ENCODE measurements at regions not wholly inside any gene's neighbourhood (a gene's known extent, or its start where the extent isn't known, plus 50 kb on each side); places are given as distances from the start of the nearest gene placed in this dataset.

DNA sequence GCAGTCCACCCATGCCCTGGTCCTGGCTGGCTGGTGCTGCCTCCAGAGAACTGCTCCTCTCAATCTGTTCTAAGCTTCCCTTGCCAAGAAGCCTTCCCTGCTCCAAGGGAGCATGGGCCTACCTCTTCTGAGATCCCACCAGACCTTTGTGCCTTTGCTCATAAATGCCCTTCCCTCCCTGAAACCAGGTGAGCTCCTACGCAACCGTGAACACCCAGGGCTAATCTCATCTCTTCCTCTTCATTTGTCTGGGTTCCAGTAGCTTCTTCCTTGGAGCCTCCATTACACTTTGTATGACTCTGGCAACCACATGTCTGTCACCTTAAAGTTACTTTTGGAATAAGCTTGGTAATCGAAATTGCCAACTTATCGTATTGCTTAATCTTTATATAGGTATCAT is 270.6 kb downstream of the PBX3 start:
- Histone ChIP-seq H4K20me1 (ENCODE audit: insufficient read depth, low read length) (no peaks in the 10 kb centered on the region), H3K27me3 (ENCODE audit: control insufficient read depth in 2 of 2, insufficient read depth in 2 of 2, low read length in 2 of 2) (no peaks in the 10 kb centered on the region), H3K36me3 (replicated peaks in 1 of 2; ENCODE audit: control insufficient read depth in 1 of 2, insufficient read depth in 2 of 2, low read length in 2 of 2) (no peaks in the 10 kb centered on the region), H3K4me3 (replicated peaks in 1 of 3; ENCODE audit: low read depth in 2 of 3, low read length in 3 of 3) (no peak overlapping the region), H3K27ac (ENCODE audit: low read depth in 1 of 2, low read length in 2 of 2) (no peak overlapping the region), H3K9me3 (replicated peaks in 1 of 2; ENCODE audit: control insufficient read depth in 1 of 2, insufficient read depth in 1 of 2, low read length in 2 of 2) (no peaks in the 10 kb centered on the region), H2AFZ (ENCODE audit: insufficient read depth, low read depth, low read length, poor library complexity, severe bottlenecking) (no peak overlapping the region), H3K79me2 (ENCODE audit: insufficient read depth, low read length) (no peaks in the 10 kb centered on the region), H3K9ac (ENCODE audit: insufficient read depth, low read length, poor library complexity, severe bottlenecking) (peak overlapping the region; percentile 8), H3K4me1 (ENCODE audit: control insufficient read depth in 1 of 2, insufficient read depth in 2 of 2, low read length in 2 of 2) (no peaks in the 10 kb centered on the region), H3K4me2 (replicated peaks; ENCODE audit: extremely low read depth, low read length, poor library complexity, severe bottlenecking) (no peak overlapping the region)
- DNase-seq: no peak
- H3K4me3 Mint-ChIP-seq: no peak overlapping the region
- intact Hi-C loops (cut with micrococcal nuclease): no loop called here
- H3K4me1 Mint-ChIP-seq: no peaks in the 10 kb centered on the region
- H3K27ac Mint-ChIP-seq: no peak overlapping the region
- no peaks in the 10 kb centered on the region for H3K36me3 Mint-ChIP-seq
- no peaks in the 10 kb centered on the region for H3K9me3 Mint-ChIP-seq
- TF ChIP-seq, protein P1, sequence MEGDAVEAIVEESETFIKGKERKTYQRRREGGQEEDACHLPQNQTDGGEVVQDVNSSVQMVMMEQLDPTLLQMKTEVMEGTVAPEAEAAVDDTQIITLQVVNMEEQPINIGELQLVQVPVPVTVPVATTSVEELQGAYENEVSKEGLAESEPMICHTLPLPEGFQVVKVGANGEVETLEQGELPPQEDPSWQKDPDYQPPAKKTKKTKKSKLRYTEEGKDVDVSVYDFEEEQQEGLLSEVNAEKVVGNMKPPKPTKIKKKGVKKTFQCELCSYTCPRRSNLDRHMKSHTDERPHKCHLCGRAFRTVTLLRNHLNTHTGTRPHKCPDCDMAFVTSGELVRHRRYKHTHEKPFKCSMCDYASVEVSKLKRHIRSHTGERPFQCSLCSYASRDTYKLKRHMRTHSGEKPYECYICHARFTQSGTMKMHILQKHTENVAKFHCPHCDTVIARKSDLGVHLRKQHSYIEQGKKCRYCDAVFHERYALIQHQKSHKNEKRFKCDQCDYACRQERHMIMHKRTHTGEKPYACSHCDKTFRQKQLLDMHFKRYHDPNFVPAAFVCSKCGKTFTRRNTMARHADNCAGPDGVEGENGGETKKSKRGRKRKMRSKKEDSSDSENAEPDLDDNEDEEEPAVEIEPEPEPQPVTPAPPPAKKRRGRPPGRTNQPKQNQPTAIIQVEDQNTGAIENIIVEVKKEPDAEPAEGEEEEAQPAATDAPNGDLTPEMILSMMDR (IDR thresholded peaks at IDR 0.05): no peak
- H3K27me3 Mint-ChIP-seq (ENCODE audit: low read depth in 3 of 3): peaks cover 2 to 14% (median 4%) of the 10 kb centered on the region in 3 donors
- WGBS (ENCODE audit: insufficient coverage): 100% methylated on average over 2 of the region's 4 CpGs

DNA sequence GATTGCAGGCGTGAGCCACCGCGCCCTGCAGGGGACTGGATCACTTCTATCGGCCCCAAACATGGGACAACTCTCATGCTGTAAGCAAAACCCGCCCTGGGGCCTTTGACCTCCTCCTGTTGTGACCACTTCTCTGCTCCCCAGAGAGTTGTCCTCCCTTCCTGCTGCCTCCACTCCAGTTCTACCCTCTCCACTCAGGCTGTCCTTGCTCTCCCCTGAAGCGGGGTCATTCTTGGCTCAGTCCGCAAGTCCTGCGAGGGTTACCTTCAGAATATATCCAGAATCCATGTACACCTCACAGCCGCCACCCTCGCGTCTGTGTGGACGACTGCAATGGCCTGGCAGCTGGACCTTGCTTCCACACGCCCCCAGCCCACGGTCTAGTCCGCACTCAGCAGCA is 273.7 kb downstream of the PBX3 start:
- H3K27me3 Mint-ChIP-seq (ENCODE audit: low read depth in 3 of 3): peaks cover 2 to 10% (median 3%) of the 10 kb centered on the region in 3 donors
- no peaks in the 10 kb centered on the region for H3K9me3 Mint-ChIP-seq
- H3K27ac Mint-ChIP-seq: no peak overlapping the region
- Histone ChIP-seq H2AFZ (ENCODE audit: insufficient read depth, low read depth, low read length, poor library complexity, severe bottlenecking) (no peak overlapping the region), H3K4me3 (replicated peaks in 1 of 3; ENCODE audit: low read depth in 2 of 3, low read length in 3 of 3) (no peak overlapping the region), H3K4me2 (replicated peaks; ENCODE audit: extremely low read depth, low read length, poor library complexity, severe bottlenecking) (no peak overlapping the region), H3K4me1 (ENCODE audit: control insufficient read depth in 1 of 2, insufficient read depth in 2 of 2, low read length in 2 of 2) (no peaks in the 10 kb centered on the region), H3K27me3 (ENCODE audit: control insufficient read depth in 2 of 2, insufficient read depth in 2 of 2, low read length in 2 of 2) (no peaks in the 10 kb centered on the region), H3K36me3 (replicated peaks in 1 of 2; ENCODE audit: control insufficient read depth in 1 of 2, insufficient read depth in 2 of 2, low read length in 2 of 2) (no peaks in the 10 kb centered on the region), H3K9me3 (replicated peaks in 1 of 2; ENCODE audit: control insufficient read depth in 1 of 2, insufficient read depth in 1 of 2, low read length in 2 of 2) (peaks cover 0 to 7% of the 10 kb centered on the region in 2 donors), H4K20me1 (ENCODE audit: insufficient read depth, low read length) (no peaks in the 10 kb centered on the region), H3K9ac (ENCODE audit: insufficient read depth, low read length, poor library complexity, severe bottlenecking) (no peak overlapping the region), H3K27ac (ENCODE audit: low read depth in 1 of 2, low read length in 2 of 2) (no peak overlapping the region), H3K79me2 (ENCODE audit: insufficient read depth, low read length) (no peaks in the 10 kb centered on the region)
- intact Hi-C loops (cut with micrococcal nuclease): no loop called here
- H3K4me3 Mint-ChIP-seq: no peak overlapping the region
- no peaks in the 10 kb centered on the region for H3K36me3 Mint-ChIP-seq
- no peaks in the 10 kb centered on the region for H3K4me1 Mint-ChIP-seq
- 90% methylated on average over 14 of the region's 15 CpGs for WGBS (ENCODE audit: insufficient coverage)
- TF ChIP-seq, protein P1 (IDR thresholded peaks at IDR 0.05): no peak
- DNase-seq: no peak

Data from CD14-positive monocyte (primary cell).